Suprapubic skin (tissue), 3 donors: ENCODE measurements at regions not wholly inside any gene's neighbourhood (a gene's known extent, or its start where the extent isn't known, plus 50 kb on each side); places are given as distances from the start of the nearest gene placed in this dataset.

Source experiments
- CTCF ChIP-seq, 2 donors: fragments of 200-600 bp in 1 of 2; fragments of 450-650 bp in 1 of 2; sonication (generic) in 1 of 2; IDR thresholded peaks; one replicate each; pipeline ENCODE4 v1.5.1; 2016 to 2019; ENCODE audit warnings: antibody characterized with exemption in 2 of 2, mild to moderate bottlenecking in 1 of 2, moderate library complexity in 1 of 2
- EP300 ChIP-seq: sonication (generic); formaldehyde crosslinking; IDR thresholded peaks from one replicate; pipeline ENCODE4 v1.6.1; 2017; ENCODE audit warnings: antibody characterized with exemption
- POLR2A ChIP-seq, 2 donors: fragments of 450-650 bp; IDR thresholded peaks; one replicate each; pipeline ENCODE4 v1.6.1; 2017; ENCODE audit warnings: antibody characterized with exemption in 2 of 2, mild to moderate bottlenecking in 2 of 2, moderate library complexity in 2 of 2

- TF ChIP-seq CTCF (IDR thresholded peaks at IDR 0.05) (no peak), POLR2A (IDR thresholded peaks at IDR 0.05) (no peak), EP300 (no peak)
Observed at GRCh38 chr7:135859538-135859937, 110.9 kb upstream of the FAM180A start.
